ENCODE measurements at regions not wholly inside any gene's neighbourhood (a gene's known extent, or its start where the extent isn't known, plus 50 kb on each side); places are given as distances from the start of the nearest gene placed in this dataset.
"Not testable (repeated sequence)": the region's sequence is repeated elsewhere in the genome, so short reads cannot be mapped to it uniquely, and the experiment has no call there.

DNA sequence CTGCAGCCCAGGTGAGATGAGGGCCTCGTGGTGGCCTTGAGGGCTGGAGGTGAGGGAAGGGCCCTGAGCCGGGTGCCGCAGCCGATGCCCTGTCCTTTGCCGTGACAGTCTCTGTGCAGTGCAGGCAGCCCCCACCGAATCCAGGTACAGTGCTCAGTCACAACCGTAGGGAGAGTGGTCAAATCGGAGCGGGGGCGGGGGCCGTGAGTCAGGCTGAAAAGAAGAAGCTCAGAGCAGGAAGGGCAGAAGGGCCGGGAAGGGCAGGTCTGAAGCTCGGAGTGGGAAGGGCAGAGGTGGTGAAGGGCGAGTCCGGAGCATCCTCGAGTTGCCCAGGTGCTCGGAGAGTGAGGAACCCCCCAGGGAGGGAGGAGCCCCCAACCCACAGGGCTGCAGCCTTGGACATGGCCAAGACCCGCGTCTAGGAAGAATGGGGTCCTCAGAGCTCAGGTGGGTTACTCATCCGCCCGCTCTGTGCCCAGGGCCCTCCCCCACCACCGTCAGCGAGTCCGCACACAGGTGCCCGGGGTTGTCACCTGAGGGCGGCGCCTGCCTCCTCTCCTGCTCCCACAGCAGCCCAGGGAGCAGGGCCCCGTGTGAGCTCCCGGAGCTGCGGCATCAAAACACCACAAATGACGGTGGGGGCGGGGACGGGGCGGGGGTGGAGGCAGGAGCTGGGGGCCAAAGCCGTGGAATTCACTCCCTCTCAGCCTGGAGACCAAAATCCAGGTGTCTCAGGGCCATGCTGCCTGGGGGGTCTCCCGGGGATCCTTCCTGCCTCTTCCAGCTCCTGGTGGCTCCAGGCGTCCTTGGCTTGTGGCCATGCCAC lies 179.7 kb upstream of the ZNF469 start:
- POLR2A ChIA-PET; H3K27me3 Mint-ChIP-seq; CTCF ChIA-PET; ATAC-seq; H3K4me1 Mint-ChIP-seq; DNase-seq; H3K36me3 Mint-ChIP-seq (ENCODE audit: low read depth); H3K27ac Mint-ChIP-seq; H3K4me3 Mint-ChIP-seq; H3K9me3 Mint-ChIP-seq (ENCODE audit: low read depth); intact Hi-C loops (cut with DNase I, micrococcal nuclease): not testable (repeated sequence)

DNA sequence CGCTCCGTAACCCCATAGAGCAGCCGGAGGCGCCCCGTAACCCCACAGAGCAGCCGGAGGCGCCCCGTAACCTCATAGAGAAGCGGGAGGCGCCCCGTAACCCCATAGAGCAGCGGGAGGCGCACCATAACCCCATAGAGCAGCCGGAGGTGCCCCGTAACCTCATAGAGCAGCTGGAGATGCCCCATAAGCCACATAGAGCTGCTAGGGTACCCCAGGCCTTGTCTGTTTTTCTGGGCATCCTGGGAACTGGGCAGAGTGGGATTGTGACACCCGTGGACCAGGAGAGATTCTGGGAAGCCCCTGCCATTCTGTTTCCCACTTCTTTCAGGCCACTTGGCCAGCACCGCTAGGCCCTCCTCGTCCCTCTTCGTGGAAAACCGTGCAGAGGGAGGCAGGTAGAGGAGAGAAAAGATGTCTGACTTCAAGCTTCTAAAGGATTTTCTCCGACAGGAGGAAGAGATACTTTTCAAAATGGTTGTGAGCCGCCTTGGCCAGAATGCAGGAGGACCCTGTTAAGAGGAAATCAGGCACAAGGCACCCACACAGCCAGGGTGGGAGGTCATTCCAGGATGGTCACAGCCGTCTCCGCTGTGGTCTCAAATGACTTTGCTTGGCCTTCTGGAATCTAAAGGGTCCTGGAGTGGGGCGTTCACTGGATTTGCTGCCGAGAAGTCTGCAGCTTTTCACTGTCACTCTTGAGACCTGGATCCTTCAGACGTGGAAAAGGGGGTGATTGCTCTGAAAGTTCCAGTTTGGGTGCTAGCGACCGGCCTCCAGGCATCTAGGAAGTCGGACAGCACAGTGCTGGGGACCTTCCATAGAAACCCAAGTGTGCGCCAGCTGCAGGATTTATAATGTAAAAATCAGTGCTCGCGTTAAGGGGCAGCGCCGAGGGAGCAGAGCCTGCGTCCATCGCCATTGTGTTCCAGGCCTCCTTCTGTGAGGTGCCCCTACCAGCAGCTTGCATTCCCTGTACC lies 178.3 kb upstream of the ZNF469 start:
- H3K4me1 Mint-ChIP-seq; ATAC-seq; H3K27me3 Mint-ChIP-seq; POLR2A ChIA-PET; intact Hi-C loops (cut with DNase I, micrococcal nuclease); H3K4me3 Mint-ChIP-seq; H3K9me3 Mint-ChIP-seq (ENCODE audit: low read depth); H3K27ac Mint-ChIP-seq; CTCF ChIA-PET; DNase-seq; H3K36me3 Mint-ChIP-seq (ENCODE audit: low read depth): not testable (repeated sequence)

DNA sequence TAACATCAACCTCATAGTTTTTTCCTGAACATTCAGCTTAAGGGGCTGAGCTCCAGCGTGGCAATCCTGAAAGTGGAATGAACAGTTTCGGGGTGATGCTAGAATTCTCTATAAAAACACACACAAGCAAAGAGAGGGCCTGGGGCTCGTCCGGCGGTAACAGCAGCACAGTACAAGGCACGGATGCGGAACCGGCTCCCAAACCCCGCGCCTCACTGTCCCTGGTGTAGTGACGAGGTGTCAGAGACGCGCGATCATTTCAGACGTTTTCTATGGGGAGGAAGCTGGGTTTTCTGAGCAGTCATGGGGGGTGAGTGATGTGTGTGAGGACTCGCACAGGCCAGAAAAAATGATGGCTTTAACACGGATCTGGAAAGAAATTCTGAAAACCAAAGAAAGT lies 177.3 kb upstream of the ZNF469 start:
- intact Hi-C loops (cut with DNase I, micrococcal nuclease); DNase-seq; POLR2A ChIA-PET; H3K9me3 Mint-ChIP-seq (ENCODE audit: low read depth); H3K27me3 Mint-ChIP-seq; H3K4me3 Mint-ChIP-seq; CTCF ChIA-PET; H3K36me3 Mint-ChIP-seq (ENCODE audit: low read depth); H3K27ac Mint-ChIP-seq; H3K4me1 Mint-ChIP-seq; ATAC-seq: not testable (repeated sequence)

DNA sequence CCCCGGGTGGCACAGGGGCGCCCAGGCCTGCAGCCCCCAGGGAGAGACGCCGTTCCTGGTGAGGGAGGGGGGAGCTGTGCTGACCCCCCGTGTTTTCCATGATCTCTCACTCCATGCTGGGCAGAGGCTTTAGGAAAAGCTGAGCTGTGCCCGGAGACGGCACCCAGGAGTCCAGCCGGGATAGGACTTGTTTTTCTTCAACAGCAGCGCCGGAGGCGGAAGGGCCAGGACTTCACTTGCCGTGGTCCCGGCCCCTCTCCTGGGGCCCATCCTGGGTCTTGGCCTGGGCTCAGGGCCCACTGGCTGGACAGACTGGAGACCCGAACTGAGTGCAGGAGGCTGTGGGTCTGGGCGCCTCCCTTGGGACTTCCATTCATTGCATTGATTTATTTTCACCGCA lies 176.8 kb upstream of the ZNF469 start:
- intact Hi-C loops (cut with DNase I, micrococcal nuclease); CTCF ChIA-PET; H3K9me3 Mint-ChIP-seq (ENCODE audit: low read depth); H3K4me1 Mint-ChIP-seq; H3K36me3 Mint-ChIP-seq (ENCODE audit: low read depth); H3K27ac Mint-ChIP-seq; DNase-seq; ATAC-seq; POLR2A ChIA-PET; H3K27me3 Mint-ChIP-seq; H3K4me3 Mint-ChIP-seq: not testable (repeated sequence)

DNA sequence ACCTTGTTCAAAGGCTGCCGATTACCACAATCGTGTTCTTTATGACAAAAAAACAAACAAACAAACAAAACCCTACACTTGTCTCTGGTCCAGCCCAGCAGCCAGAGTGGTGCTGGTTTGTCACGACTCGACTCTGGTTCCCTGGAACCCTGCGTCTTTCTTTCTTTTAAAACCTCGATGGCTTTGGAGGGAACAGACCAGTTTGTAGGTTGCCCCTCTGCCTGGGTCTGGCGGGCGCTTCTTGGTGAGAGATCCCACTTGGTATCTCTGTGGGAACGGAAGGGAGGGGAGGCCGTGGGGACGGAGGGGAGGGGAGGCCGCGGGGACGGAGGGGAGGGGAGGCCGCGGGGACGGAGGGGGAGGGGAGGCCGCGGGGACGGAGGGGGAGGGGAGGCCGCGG lies 176.2 kb upstream of the ZNF469 start:
- POLR2A ChIA-PET; H3K9me3 Mint-ChIP-seq (ENCODE audit: low read depth); H3K27me3 Mint-ChIP-seq; H3K36me3 Mint-ChIP-seq (ENCODE audit: low read depth); H3K4me3 Mint-ChIP-seq; DNase-seq; H3K27ac Mint-ChIP-seq; intact Hi-C loops (cut with DNase I, micrococcal nuclease); H3K4me1 Mint-ChIP-seq; ATAC-seq; CTCF ChIA-PET: not testable (repeated sequence)

DNA sequence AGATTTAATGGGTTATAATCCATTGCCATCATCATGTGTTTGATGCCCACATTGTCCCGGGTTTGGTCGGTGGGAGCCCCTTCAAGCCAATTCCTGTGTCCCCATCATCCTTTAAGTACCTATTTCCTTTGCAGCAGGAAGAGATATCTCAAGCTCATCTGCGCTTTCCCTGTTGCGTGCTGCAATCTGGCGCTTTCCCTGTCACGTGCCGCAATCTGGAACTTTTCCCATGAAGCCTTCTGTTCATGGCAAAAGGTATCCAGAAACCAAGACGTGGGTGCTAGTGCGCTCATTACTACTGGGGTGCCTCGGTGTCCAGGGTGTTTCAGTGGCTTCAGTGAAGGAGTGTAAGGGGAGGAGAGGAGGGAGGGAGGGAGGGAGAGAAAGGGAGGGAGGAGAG lies 174.6 kb upstream of the ZNF469 start:
- no peak for DNase-seq
- no peaks in the 10 kb centered on the region for H3K36me3 Mint-ChIP-seq (ENCODE audit: low read depth)
- no peak for ATAC-seq
- H3K4me1 Mint-ChIP-seq = no peaks in the 10 kb centered on the region
- H3K27ac Mint-ChIP-seq = no peak overlapping the region
- ChIA-PET POLR2A (no interaction called here), CTCF (no interaction called here)
- no peaks in the 10 kb centered on the region for H3K27me3 Mint-ChIP-seq
- no peaks in the 10 kb centered on the region for H3K9me3 Mint-ChIP-seq (ENCODE audit: low read depth)
- H3K4me3 Mint-ChIP-seq = no peak overlapping the region
- intact Hi-C loops (cut with DNase I, micrococcal nuclease) = no loop called here

DNA sequence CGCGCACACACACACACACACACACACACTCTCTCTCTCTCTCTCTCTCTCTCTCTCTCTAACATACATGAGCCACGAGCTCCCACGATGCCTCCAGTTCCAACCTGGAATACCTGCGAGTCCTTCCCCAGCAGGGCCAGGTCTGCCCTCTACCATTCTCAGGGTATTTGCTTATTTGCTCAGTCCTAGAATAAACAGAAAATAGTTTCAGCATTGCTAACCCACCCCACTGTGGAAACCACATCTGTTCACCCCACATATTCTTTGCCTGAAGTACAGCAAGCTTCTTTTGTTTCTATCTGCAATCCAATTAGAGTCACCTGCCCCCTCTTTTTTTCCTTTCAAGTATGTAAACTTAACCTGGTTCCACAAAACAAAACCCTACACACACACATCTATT lies 174.0 kb upstream of the ZNF469 start:
- DNase-seq; H3K9me3 Mint-ChIP-seq (ENCODE audit: low read depth); POLR2A ChIA-PET; H3K27me3 Mint-ChIP-seq; H3K36me3 Mint-ChIP-seq (ENCODE audit: low read depth); H3K27ac Mint-ChIP-seq; H3K4me3 Mint-ChIP-seq; CTCF ChIA-PET; H3K4me1 Mint-ChIP-seq; intact Hi-C loops (cut with DNase I, micrococcal nuclease); ATAC-seq: not testable (repeated sequence)

DNA sequence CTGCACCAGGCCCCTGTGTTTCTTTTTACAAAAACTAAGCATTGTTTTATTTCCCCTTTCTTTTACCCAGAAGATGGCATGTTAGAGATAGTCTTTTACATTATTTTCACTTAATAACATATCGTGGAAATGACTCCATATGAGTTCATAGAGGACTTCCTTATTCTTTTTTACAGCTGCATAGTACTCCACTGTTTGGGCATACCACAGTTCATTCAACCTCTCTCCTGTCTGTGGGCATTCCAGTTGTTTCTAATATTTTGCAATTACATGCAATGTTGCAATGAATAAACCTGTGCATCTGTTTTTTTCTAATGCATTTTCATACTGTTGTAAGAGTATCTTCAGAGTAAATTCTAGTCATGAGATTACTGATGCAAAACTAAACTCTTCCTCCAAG lies 173.2 kb upstream of the ZNF469 start:
- CTCF ChIA-PET; POLR2A ChIA-PET; DNase-seq; intact Hi-C loops (cut with DNase I, micrococcal nuclease); H3K36me3 Mint-ChIP-seq (ENCODE audit: low read depth); H3K9me3 Mint-ChIP-seq (ENCODE audit: low read depth); H3K4me1 Mint-ChIP-seq; H3K27me3 Mint-ChIP-seq; H3K4me3 Mint-ChIP-seq; H3K27ac Mint-ChIP-seq; ATAC-seq: not testable (repeated sequence)

DNA sequence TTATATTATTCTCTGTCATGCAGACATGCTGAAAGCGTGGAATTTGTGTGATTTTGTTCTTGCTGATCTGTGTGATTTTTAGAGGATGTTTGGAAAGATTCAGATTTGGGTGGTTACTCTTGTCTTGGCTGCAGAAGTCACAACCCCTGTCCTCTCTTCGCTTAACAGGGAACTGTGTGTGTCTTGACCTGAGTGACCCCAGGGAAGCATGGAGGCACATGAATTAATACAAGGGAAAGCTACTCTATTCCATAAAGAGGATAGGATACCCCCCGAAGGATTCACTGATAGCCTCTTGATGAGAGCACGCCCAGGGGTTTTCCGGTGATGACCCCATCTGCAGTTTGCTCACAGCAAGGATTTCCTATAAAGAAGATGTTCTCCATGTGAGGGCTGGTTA lies 168.8 kb upstream of the ZNF469 start:
- CTCF ChIA-PET; intact Hi-C loops (cut with DNase I, micrococcal nuclease); H3K27me3 Mint-ChIP-seq; POLR2A ChIA-PET; H3K9me3 Mint-ChIP-seq (ENCODE audit: low read depth); H3K4me3 Mint-ChIP-seq; ATAC-seq; H3K4me1 Mint-ChIP-seq; H3K36me3 Mint-ChIP-seq (ENCODE audit: low read depth); H3K27ac Mint-ChIP-seq; DNase-seq: not testable (repeated sequence)

DNA sequence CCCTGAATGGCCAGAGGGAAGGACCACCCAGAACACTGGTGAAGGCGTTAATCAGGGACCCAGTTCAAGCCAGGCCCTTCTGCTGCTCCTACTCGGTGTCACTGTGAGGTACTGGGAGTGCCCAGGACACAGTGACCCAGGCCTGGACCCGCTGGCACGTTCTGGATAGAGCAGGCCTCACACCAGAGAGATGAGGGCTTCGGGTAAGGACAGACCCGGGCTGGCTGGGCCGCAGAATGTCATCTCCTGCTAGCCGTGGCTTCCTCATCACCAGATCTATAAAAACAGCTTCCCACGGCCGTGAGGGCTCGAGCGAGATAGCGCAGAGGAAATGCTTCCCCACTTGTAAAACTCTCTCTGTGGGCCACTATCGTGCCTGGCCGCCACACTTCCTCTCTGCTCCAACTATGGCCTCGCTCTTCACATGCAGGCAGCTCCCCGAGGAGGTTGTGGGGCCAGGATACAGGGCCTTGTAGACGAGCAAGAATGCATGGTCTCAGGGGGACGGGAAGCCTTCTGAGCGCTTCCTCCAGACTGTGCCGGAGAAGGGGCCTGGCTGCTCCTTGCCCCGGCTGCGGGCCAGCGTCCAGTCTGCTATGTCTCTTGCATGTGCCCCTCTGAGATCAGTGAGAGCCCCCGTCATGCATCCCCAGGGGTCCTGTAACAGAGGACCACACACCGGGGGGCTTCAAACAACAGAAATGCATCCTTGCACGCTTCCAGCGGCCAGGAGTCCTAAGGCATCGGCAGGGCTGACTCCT lies 161.6 kb upstream of the ZNF469 start:
- ATAC-seq = not testable (repeated sequence)

DNA sequence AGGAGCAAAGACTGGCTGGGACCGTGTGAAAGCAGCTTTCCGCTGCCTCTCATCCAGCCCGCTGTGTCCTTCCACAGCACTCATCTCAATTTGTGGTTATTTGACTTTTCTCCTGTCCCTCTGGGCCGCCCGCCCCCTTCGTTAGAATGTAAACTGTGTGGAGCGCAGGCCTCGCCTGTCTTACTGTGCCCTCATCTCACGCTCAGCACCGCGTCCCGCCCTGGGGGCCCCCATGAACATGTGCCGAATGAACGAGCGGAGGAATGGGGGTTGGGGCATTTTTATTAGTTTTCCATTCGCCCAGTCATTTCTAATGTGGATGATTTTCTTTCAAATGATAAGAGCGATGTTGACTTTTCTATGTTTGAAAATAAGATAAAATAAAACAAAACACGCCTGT lies 159.1 kb upstream of the ZNF469 start:
- CTCF ChIA-PET; H3K36me3 Mint-ChIP-seq (ENCODE audit: low read depth); intact Hi-C loops (cut with DNase I, micrococcal nuclease); POLR2A ChIA-PET; DNase-seq; H3K27ac Mint-ChIP-seq; H3K4me1 Mint-ChIP-seq; H3K4me3 Mint-ChIP-seq; ATAC-seq; H3K9me3 Mint-ChIP-seq (ENCODE audit: low read depth): not testable (repeated sequence)
- peaks cover 19% of the 10 kb centered on the region for H3K27me3 Mint-ChIP-seq

More for the DNA sequence above, 161.6 kb upstream of the ZNF469 start:
- H3K9me3 Mint-ChIP-seq (ENCODE audit: low read depth); H3K4me3 Mint-ChIP-seq; CTCF ChIA-PET; intact Hi-C loops (cut with DNase I, micrococcal nuclease); DNase-seq; H3K27ac Mint-ChIP-seq; H3K4me1 Mint-ChIP-seq; H3K36me3 Mint-ChIP-seq (ENCODE audit: low read depth); POLR2A ChIA-PET: not testable (repeated sequence)
- peaks cover 21% of the 10 kb centered on the region for H3K27me3 Mint-ChIP-seq

Data from activated CD4-positive, alpha-beta T cell treated with anti-CD3 and anti-CD28 coated beads for 36 hours (primary cell).